Hematopoietic multipotent progenitor cell treated with erythropoietin and hydrocortisone succinate and interleukin-3 and kit ligand, for 6 days (in vitro differentiated cells): ENCODE measurements at regions not wholly inside any gene's neighbourhood (a gene's known extent, or its start where the extent isn't known, plus 50 kb on each side); places are given as distances from the start of the nearest gene placed in this dataset.
"Not testable (repeated sequence)": the region's sequence is repeated elsewhere in the genome, so short reads cannot be mapped to it uniquely, and the experiment has no call there.

ENCODE experiments used
- DNase-seq: peaks from one replicate; pipeline ENCODE4 v3.0.0-alpha.2; 2015

- not testable (repeated sequence) for DNase-seq
Observed at GRCh38 chr15:20153528-20153927, 388.1 kb downstream of the GOLGA6L6 start.

GRCh38 chr15:20148679-20149078, 392.9 kb downstream of the GOLGA6L6 start:
- DNase-seq: not testable (repeated sequence)

GRCh38 chr15:20148008-20148407, 393.6 kb downstream of the GOLGA6L6 start:
- DNase-seq: not testable (repeated sequence)

- DNase-seq: not testable (repeated sequence)
Observed at GRCh38 chr15:20144333-20145036, 397.1 kb downstream of the GOLGA6L6 start.

GRCh38 chr15:20142906-20143305, 398.7 kb downstream of the GOLGA6L6 start:
- not testable (repeated sequence) for DNase-seq

- DNase-seq: not testable (repeated sequence)
Observed at GRCh38 chr15:20142410-20142809, 399.2 kb downstream of the GOLGA6L6 start.

GRCh38 chr15:20124668-20125067, 416.9 kb downstream of the GOLGA6L6 start:
- not testable (repeated sequence) for DNase-seq

- no peak for DNase-seq
Observed at GRCh38 chr15:20106026-20106425, 435.6 kb downstream of the GOLGA6L6 start.

GRCh38 chr15:20105011-20105990, 436.3 kb downstream of the GOLGA6L6 start:
- DNase-seq: not testable (repeated sequence)

- not testable (repeated sequence) for DNase-seq
Observed at GRCh38 chr15:20104551-20104950, 437.0 kb downstream of the GOLGA6L6 start.

- DNase-seq: not testable (repeated sequence)
Observed at GRCh38 chr15:20102862-20103261, 438.7 kb downstream of the GOLGA6L6 start.

GRCh38 chr15:20102209-20102608, 439.4 kb downstream of the GOLGA6L6 start:
- not testable (repeated sequence) for DNase-seq

GRCh38 chr15:20101281-20101680, 440.3 kb downstream of the GOLGA6L6 start:
- DNase-seq: not testable (repeated sequence)

- not testable (repeated sequence) for DNase-seq
Observed at GRCh38 chr15:20100604-20101270, 440.9 kb downstream of the GOLGA6L6 start.

GRCh38 chr15:20095699-20096303, 445.8 kb downstream of the GOLGA6L6 start:
- DNase-seq: not testable (repeated sequence)

- DNase-seq: not testable (repeated sequence)
Observed at GRCh38 chr15:20089541-20089940, 452.1 kb downstream of the GOLGA6L6 start.

GRCh38 chr15:20084026-20084425, 457.6 kb downstream of the GOLGA6L6 start:
- not testable (repeated sequence) for DNase-seq

- DNase-seq: not testable (repeated sequence)
Observed at GRCh38 chr15:20074082-20074481, 467.5 kb downstream of the GOLGA6L6 start.

GRCh38 chr15:20069043-20069442, 472.6 kb downstream of the GOLGA6L6 start:
- DNase-seq: not testable (repeated sequence)

GRCh38 chr15:20066173-20066572, 475.4 kb downstream of the GOLGA6L6 start:
- not testable (repeated sequence) for DNase-seq

GRCh38 chr15:20065508-20065907, 476.1 kb downstream of the GOLGA6L6 start:
- DNase-seq: not testable (repeated sequence)

GRCh38 chr15:20063167-20063566, 478.4 kb downstream of the GOLGA6L6 start:
- not testable (repeated sequence) for DNase-seq
